K562 (cell line): ENCODE measurements at regions not wholly inside any gene's neighbourhood (a gene's known extent, or its start where the extent isn't known, plus 50 kb on each side); places are given as distances from the start of the nearest gene placed in this dataset.

Source experiments
- ATAC-seq: fragments of 200-7000 bp; cut with Tn5 transposase; 3 replicates; pipeline ENCODE4 v1.9.1; 2020; ENCODE audit warnings: moderate library complexity
- BruUV-seq: library from RNA; stranded (reverse); fragments of 400-500 nt; replicated peaks from 2 replicates; lab custom pipeline; 2021; lab: Mats Ljungman, UMichigan
- CTCF ChIA-PET: fragments of 300-600 bp; formaldehyde crosslinking; extraction: SDS; loops from one replicate; lab custom pipeline; 2021; ENCODE audit warnings: low intra/inter-chr PET ratio; lab: Yijun Ruan, JAX
- POLR2A ChIA-PET: fragments of 300-600, 350-650 bp; sonication (Branson Sonifier 250); formaldehyde crosslinking; extraction: SDS; loops from one replicate; lab custom pipeline; 2021; ENCODE audit warnings: antibody characterized with exemption, inconsistent platforms; lab: Yijun Ruan, JAX
- DNase-seq, 4 experiments: peaks; one replicate each; pipeline versions ENCODE4 v3.0.0 to v3.0.0-alpha.2; 2011 to 2018; ENCODE audit warnings: low spot score in 3 of 4, mixed read lengths in 3 of 4; ENCODE audit errors: extremely low read depth in 1 of 4
- FAIRE-seq: peaks from 2 replicates; lab custom pipeline; 2011; peaks lifted over from hg19 to GRCh38; lab: Jason Lieb, UNC
- H2AFZ ChIP-seq: 2 replicates; pipeline ENCODE4 v1.6.0; 2011; ENCODE audit warnings: low read depth, low read length, control low read depth, inconsistent platforms
- H3K27ac ChIP-seq: fragments of 200-600 bp; 3 replicates; pipeline ENCODE4 v1.8.0; 2011; ENCODE audit warnings: low read depth, mild to moderate bottlenecking, control low read depth, inconsistent platforms, low read length, moderate library complexity, mixed read lengths; ENCODE audit errors: extremely low read depth
- H3K27me3 ChIP-seq, 2 experiments: fragments of 300-600 bp in 1 of 2; 2 replicates in 1 of 2; 3 replicates in 1 of 2; pipeline versions ENCODE4 v1.6.0 to v1.8.0; 2011; ENCODE audit warnings: inconsistent platforms in 2 of 2, low read length in 2 of 2, mild to moderate bottlenecking in 1 of 2, mixed read lengths in 1 of 2, moderate library complexity in 1 of 2; ENCODE audit not compliant: control insufficient read depth in 2 of 2, insufficient read depth in 2 of 2
- H3K36me3 ChIP-seq: fragments of 300-600 bp; 3 replicates; pipeline ENCODE4 v1.8.0; 2011; ENCODE audit warnings: mild to moderate bottlenecking, low read length, inconsistent platforms; ENCODE audit not compliant: control insufficient read depth, insufficient read depth
- H3K4me1 ChIP-seq, 2 experiments: fragments of 200-600 bp in 1 of 2; replicated peaks in 1 of 2; 2 replicates in 1 of 2; 3 replicates in 1 of 2; pipeline versions ENCODE4 v1.5.1 to v1.8.0; 2011; ENCODE audit warnings: inconsistent platforms in 2 of 2, low read length in 2 of 2, mild to moderate bottlenecking in 1 of 2, mixed read lengths in 1 of 2, moderate library complexity in 1 of 2; ENCODE audit not compliant: control insufficient read depth in 2 of 2, insufficient read depth in 2 of 2
- H3K4me2 ChIP-seq: 2 replicates; pipeline ENCODE4 v1.6.1; 2011; ENCODE audit warnings: low read length, control low read depth, inconsistent platforms, mixed read lengths; ENCODE audit not compliant: insufficient read depth
- H3K4me3 ChIP-seq: fragments of 200-600 bp; sonication (generic), shearing (Covaris generic); 2 replicates; pipeline ENCODE4 v1.5.1; 2016; ENCODE audit warnings: control low read depth, inconsistent platforms
- H3K79me2 ChIP-seq: fragments of 200-600 bp; 3 replicates; pipeline ENCODE4 v1.8.0; 2011; ENCODE audit warnings: low read length, inconsistent platforms; ENCODE audit not compliant: control insufficient read depth, insufficient read depth
- H3K9ac ChIP-seq, 2 experiments: 2 replicates each; pipeline versions ENCODE4 v1.6.0 to v1.6.1; 2011; ENCODE audit warnings: low read depth in 2 of 2, low read length in 2 of 2, control low read depth in 1 of 2, inconsistent platforms in 1 of 2, mild to moderate bottlenecking in 1 of 2, mixed read lengths in 1 of 2; ENCODE audit not compliant: insufficient read depth in 1 of 2
- H3K9me1 ChIP-seq: one replicate; pipeline ENCODE4 v1.6.0; 2011; ENCODE audit warnings: inconsistent platforms, mild to moderate bottlenecking, low read length, moderate library complexity; ENCODE audit not compliant: control insufficient read depth, insufficient read depth
- H3K9me3 ChIP-seq: replicated peaks from 2 replicates; pipeline ENCODE4 v1.5.1; 2011; ENCODE audit warnings: low read depth, low read length, inconsistent platforms; ENCODE audit not compliant: control insufficient read depth, insufficient read depth
- H4K20me1 ChIP-seq: replicated peaks from 2 replicates; pipeline ENCODE4 v1.6.1; 2011; ENCODE audit warnings: low read length, inconsistent platforms, mixed read lengths; ENCODE audit not compliant: control insufficient read depth, insufficient read depth
- BRD4 ChIP-seq: fragments of 200-600 bp; sonication (generic); IDR thresholded peaks from 2 replicates; pipeline ENCODE4 v1.6.1; 2017; ENCODE audit warnings: inconsistent platforms
- DACH1 ChIP-seq: fragments of 450-650 bp; IDR thresholded peaks from 2 replicates; pipeline ENCODE4 v1.6.1; 2018; ENCODE audit not compliant: partially characterized antibody
- GATA2 ChIP-seq: sonication (generic); formaldehyde crosslinking; IDR thresholded peaks from 2 replicates; pipeline ENCODE4 v1.4.0; 2020; ENCODE audit warnings: mild to moderate bottlenecking, missing genetic modification reagents
- KDM4B ChIP-seq, 2 experiments: fragments of 450-650 bp in 1 of 2; sonication (generic) in 1 of 2; IDR thresholded peaks; 2 replicates each; pipeline ENCODE4 v1.6.1; 2016 to 2017; ENCODE audit warnings: borderline replicate concordance in 2 of 2, antibody characterized with exemption in 1 of 2, low read depth in 1 of 2, mild to moderate bottlenecking in 1 of 2
- NEUROD1 ChIP-seq: fragments of 150-350 bp; IDR thresholded peaks from 2 replicates; pipeline ENCODE4 v1.6.1; 2014; ENCODE audit warnings: borderline replicate concordance, low read length, low read depth; ENCODE audit not compliant: partially characterized antibody
- TCFL5 ChIP-seq: fragments of 250-450 bp; sonication (Bioruptor Pico); conservative IDR thresholded peaks from 2 replicates; pipeline ENCODE4 v1.6.1; 2021; ENCODE audit warnings: mild to moderate bottlenecking, moderate library complexity, matching md5 sums
- TSC22D4 ChIP-seq: fragments of 450-650 bp; IDR thresholded peaks from 2 replicates; pipeline ENCODE4 v1.6.1; 2016; ENCODE audit warnings: missing genetic modification characterization, missing biosample characterization, control low read depth
- ZNF699 ChIP-seq: fragments of 250-450 bp; sonication (Bioruptor Pico); IDR thresholded peaks from 2 replicates; pipeline ENCODE4 v1.8.0; 2021; ENCODE audit warnings: mild to moderate bottlenecking, moderate library complexity; ENCODE audit not compliant: insufficient replicate concordance
- WGBS: fragments of 100-300 bp; shearing (Covaris generic); methylation state at CpG from one replicate; pipeline ENCODE4 v1.1.6; 2016; ENCODE audit warnings: low coverage, mixed read lengths; ENCODE audit not compliant: insufficient coverage; ENCODE audit errors: missing lambda C conversion rate; 5-methylcytosine and 5-hydroxymethylcytosine counted together
- in situ Hi-C: fragments of 300-500 bp; cut with MboI; formaldehyde crosslinking; loops from 4 replicates; pipeline ENCODE4 v1.15.0; 2018; ENCODE audit warnings: inconsistent platforms, mixed read lengths
- intact Hi-C: fragments of 100-400 bp; cut with micrococcal nuclease; formaldehyde crosslinking; loops from 2 replicates; pipeline ENCODE4 v1.14.2; 2022
- TF ChIP-seq, protein P1 (sequence below): fragments of 450-650 bp; IDR thresholded peaks from 2 replicates; pipeline ENCODE4 v1.6.1; 2017; ENCODE audit warnings: antibody characterized with exemption, mild to moderate bottlenecking
- TF ChIP-seq, protein P2 (sequence below): fragments of 250-450 bp; sonication (Bioruptor Pico); IDR thresholded peaks from 2 replicates; pipeline ENCODE4 v1.6.1; 2021; ENCODE audit warnings: mild to moderate bottlenecking
- TF ChIP-seq, protein P3 (sequence below): fragments of 200-800 bp; sonication (Bioruptor generic); IDR thresholded peaks from 2 replicates; pipeline ENCODE4 v1.6.1; 2016; ENCODE audit warnings: missing genetic modification characterization, missing compliant biosample characterization

- Histone ChIP-seq H2AFZ (peak overlapping the region; percentile 87), H3K9ac (peak overlapping the region in 1 of 2 experiments; percentile 73; a peak in 2 of 4 replicates)
- FAIRE-seq = no peak
- TF ChIP-seq DACH1 = peak; percentile 26
- no peak for TF ChIP-seq TCFL5
- TF ChIP-seq, protein P1, sequence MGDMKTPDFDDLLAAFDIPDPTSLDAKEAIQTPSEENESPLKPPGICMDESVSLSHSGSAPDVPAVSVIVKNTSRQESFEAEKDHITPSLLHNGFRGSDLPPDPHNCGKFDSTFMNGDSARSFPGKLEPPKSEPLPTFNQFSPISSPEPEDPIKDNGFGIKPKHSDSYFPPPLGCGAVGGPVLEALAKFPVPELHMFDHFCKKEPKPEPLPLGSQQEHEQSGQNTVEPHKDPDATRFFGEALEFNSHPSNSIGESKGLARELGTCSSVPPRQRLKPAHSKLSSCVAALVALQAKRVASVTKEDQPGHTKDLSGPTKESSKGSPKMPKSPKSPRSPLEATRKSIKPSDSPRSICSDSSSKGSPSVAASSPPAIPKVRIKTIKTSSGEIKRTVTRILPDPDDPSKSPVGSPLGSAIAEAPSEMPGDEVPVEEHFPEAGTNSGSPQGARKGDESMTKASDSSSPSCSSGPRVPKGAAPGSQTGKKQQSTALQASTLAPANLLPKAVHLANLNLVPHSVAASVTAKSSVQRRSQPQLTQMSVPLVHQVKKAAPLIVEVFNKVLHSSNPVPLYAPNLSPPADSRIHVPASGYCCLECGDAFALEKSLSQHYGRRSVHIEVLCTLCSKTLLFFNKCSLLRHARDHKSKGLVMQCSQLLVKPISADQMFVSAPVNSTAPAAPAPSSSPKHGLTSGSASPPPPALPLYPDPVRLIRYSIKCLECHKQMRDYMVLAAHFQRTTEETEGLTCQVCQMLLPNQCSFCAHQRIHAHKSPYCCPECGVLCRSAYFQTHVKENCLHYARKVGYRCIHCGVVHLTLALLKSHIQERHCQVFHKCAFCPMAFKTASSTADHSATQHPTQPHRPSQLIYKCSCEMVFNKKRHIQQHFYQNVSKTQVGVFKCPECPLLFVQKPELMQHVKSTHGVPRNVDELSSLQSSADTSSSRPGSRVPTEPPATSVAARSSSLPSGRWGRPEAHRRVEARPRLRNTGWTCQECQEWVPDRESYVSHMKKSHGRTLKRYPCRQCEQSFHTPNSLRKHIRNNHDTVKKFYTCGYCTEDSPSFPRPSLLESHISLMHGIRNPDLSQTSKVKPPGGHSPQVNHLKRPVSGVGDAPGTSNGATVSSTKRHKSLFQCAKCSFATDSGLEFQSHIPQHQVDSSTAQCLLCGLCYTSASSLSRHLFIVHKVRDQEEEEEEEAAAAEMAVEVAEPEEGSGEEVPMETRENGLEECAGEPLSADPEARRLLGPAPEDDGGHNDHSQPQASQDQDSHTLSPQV = no peak
- TF ChIP-seq BRD4 = 0 out of 2 replicates have a peak, but pooled peaks have one; percentile 36
- no peak for TF ChIP-seq NEUROD1
- no peak for TF ChIP-seq ZNF699 (CRISPR knock-in tag)
- TF ChIP-seq, protein P2, sequence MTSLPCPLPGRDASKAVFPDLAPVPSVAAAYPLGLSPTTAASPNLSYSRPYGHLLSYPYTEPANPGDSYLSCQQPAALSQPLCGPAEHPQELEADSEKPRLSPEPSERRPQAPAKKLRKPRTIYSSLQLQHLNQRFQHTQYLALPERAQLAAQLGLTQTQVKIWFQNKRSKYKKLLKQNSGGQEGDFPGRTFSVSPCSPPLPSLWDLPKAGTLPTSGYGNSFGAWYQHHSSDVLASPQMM (CRISPR knock-in tag) = no peak
- no peak for TF ChIP-seq KDM4B (IDR thresholded peaks at IDR 0.05; ENCODE audit: borderline replicate concordance in 2 of 2, low read depth in 1 of 2)
- no peak for TF ChIP-seq TSC22D4 (tag)
- TF ChIP-seq GATA2 (CRISPR knock-in tag) = no peak
- TF ChIP-seq, protein P3, sequence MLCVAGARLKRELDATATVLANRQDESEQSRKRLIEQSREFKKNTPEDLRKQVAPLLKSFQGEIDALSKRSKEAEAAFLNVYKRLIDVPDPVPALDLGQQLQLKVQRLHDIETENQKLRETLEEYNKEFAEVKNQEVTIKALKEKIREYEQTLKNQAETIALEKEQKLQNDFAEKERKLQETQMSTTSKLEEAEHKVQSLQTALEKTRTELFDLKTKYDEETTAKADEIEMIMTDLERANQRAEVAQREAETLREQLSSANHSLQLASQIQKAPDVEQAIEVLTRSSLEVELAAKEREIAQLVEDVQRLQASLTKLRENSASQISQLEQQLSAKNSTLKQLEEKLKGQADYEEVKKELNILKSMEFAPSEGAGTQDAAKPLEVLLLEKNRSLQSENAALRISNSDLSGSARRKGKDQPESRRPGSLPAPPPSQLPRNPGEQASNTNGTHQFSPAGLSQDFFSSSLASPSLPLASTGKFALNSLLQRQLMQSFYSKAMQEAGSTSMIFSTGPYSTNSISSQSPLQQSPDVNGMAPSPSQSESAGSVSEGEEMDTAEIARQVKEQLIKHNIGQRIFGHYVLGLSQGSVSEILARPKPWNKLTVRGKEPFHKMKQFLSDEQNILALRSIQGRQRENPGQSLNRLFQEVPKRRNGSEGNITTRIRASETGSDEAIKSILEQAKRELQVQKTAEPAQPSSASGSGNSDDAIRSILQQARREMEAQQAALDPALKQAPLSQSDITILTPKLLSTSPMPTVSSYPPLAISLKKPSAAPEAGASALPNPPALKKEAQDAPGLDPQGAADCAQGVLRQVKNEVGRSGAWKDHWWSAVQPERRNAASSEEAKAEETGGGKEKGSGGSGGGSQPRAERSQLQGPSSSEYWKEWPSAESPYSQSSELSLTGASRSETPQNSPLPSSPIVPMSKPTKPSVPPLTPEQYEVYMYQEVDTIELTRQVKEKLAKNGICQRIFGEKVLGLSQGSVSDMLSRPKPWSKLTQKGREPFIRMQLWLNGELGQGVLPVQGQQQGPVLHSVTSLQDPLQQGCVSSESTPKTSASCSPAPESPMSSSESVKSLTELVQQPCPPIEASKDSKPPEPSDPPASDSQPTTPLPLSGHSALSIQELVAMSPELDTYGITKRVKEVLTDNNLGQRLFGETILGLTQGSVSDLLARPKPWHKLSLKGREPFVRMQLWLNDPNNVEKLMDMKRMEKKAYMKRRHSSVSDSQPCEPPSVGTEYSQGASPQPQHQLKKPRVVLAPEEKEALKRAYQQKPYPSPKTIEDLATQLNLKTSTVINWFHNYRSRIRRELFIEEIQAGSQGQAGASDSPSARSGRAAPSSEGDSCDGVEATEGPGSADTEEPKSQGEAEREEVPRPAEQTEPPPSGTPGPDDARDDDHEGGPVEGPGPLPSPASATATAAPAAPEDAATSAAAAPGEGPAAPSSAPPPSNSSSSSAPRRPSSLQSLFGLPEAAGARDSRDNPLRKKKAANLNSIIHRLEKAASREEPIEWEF = peak; percentile 22
These were observed 266.7 kb downstream of the METTL4 start for GRCh38 chr18:2304378-2305175.

More at GRCh38 chr18:2304378-2305175, 266.7 kb downstream of the METTL4 start:
- BruUV-seq = no TSS peak
- no peak for DNase-seq
- H4K20me1 ChIP-seq = no peaks in the 10 kb centered on the region
- H3K36me3 ChIP-seq = no peaks in the 10 kb centered on the region
- WGBS = 9% methylated on average over 2 of the region's 2 CpGs
- intact Hi-C loops (no loop called here), in situ Hi-C loops (no loop called here)
- H3K9me1 ChIP-seq = no peaks in the 10 kb centered on the region
- peak overlapping the region; percentile 96 for H3K27ac ChIP-seq
- ATAC-seq = no peak
- no peak overlapping the region for H3K4me2 ChIP-seq
- no peak overlapping the region for H3K4me3 ChIP-seq
- H3K4me1 ChIP-seq = peaks cover 12 to 47% of the 10 kb centered on the region in 2 experiments; a peak in 4 of 5 replicates
- H3K27me3 ChIP-seq = no peaks in the 10 kb centered on the region
- no peaks in the 10 kb centered on the region; the same call in 1 of the 2 replicates for H3K9me3 ChIP-seq
- H3K79me2 ChIP-seq = no peaks in the 10 kb centered on the region
- POLR2A ChIA-PET = no interaction called here
- CTCF ChIA-PET = no interaction called here
